ENCODE measurements at regions not wholly inside any gene's neighbourhood (a gene's known extent, or its start where the extent isn't known, plus 50 kb on each side); places are given as distances from the start of the nearest gene placed in this dataset.

GRCh38 chr9:86629530-86629929, 275.3 kb upstream of the TUT7 start:
- H3K27me3 Mint-ChIP-seq (ENCODE audit: low read depth in 3 of 3), result peaks cover 2 to 7% (median 6%) of the 10 kb centered on the region in 3 donors
- intact Hi-C loops (cut with micrococcal nuclease), result loop anchor here in 1 of 2 donors (10.0 kb wide), 1 partner anchor 65 kb away; no protein-coding TSS in a partner anchor
- H3K9ac ChIP-seq (ENCODE audit: insufficient read depth, low read length, poor library complexity, severe bottlenecking), result no peak overlapping the region
- H3K27ac Mint-ChIP-seq, result no peak overlapping the region
- no peak overlapping the region for H3K4me3 ChIP-seq (replicated peaks in 1 of 3; ENCODE audit: low read depth in 2 of 3, low read length in 3 of 3)
- TF ChIP-seq CTCF (IDR thresholded peaks at IDR 0.05), result no peak
- H3K4me3 Mint-ChIP-seq, result no peak overlapping the region
- no peaks in the 10 kb centered on the region for H3K36me3 Mint-ChIP-seq
- no peak overlapping the region for H3K27ac ChIP-seq (ENCODE audit: low read depth in 1 of 2, low read length in 2 of 2)
- H3K4me1 ChIP-seq (ENCODE audit: control insufficient read depth in 1 of 2, insufficient read depth in 2 of 2, low read length in 2 of 2), result no peaks in the 10 kb centered on the region
- H3K4me2 ChIP-seq (replicated peaks; ENCODE audit: extremely low read depth, low read length, poor library complexity, severe bottlenecking), result no peak overlapping the region
- DNase-seq, result no peak
- H3K4me1 Mint-ChIP-seq, result no peaks in the 10 kb centered on the region
- H3K79me2 ChIP-seq (ENCODE audit: insufficient read depth, low read length), result no peaks in the 10 kb centered on the region
- H2AFZ ChIP-seq (ENCODE audit: insufficient read depth, low read depth, low read length, poor library complexity, severe bottlenecking), result no peak overlapping the region
- peaks cover 0 to 4% (median 0%) of the 10 kb centered on the region in 7 donors for H3K9me3 Mint-ChIP-seq
- 100% methylated on average over 2 of the region's 3 CpGs for WGBS (ENCODE audit: insufficient coverage)
- H3K9me3 ChIP-seq (replicated peaks in 1 of 2; ENCODE audit: control insufficient read depth in 1 of 2, insufficient read depth in 1 of 2, low read length in 2 of 2), result no peaks in the 10 kb centered on the region
- no peaks in the 10 kb centered on the region for H4K20me1 ChIP-seq (ENCODE audit: insufficient read depth, low read length)
- H3K27me3 ChIP-seq (ENCODE audit: control insufficient read depth in 2 of 2, insufficient read depth in 2 of 2, low read length in 2 of 2), result no peaks in the 10 kb centered on the region
- H3K36me3 ChIP-seq (replicated peaks in 1 of 2; ENCODE audit: control insufficient read depth in 1 of 2, insufficient read depth in 2 of 2, low read length in 2 of 2), result no peaks in the 10 kb centered on the region

- H3K27me3 Mint-ChIP-seq (ENCODE audit: low read depth in 3 of 3), result peaks cover 3 to 7% (median 4%) of the 10 kb centered on the region in 3 donors
- H3K27ac Mint-ChIP-seq, result no peak overlapping the region
- Histone ChIP-seq H3K9me3 (replicated peaks in 1 of 2; ENCODE audit: control insufficient read depth in 1 of 2, insufficient read depth in 1 of 2, low read length in 2 of 2) (no peaks in the 10 kb centered on the region), H3K79me2 (ENCODE audit: insufficient read depth, low read length) (no peaks in the 10 kb centered on the region), H3K27ac (ENCODE audit: low read depth in 1 of 2, low read length in 2 of 2) (no peak overlapping the region), H3K27me3 (ENCODE audit: control insufficient read depth in 2 of 2, insufficient read depth in 2 of 2, low read length in 2 of 2) (no peaks in the 10 kb centered on the region), H3K9ac (ENCODE audit: insufficient read depth, low read length, poor library complexity, severe bottlenecking) (no peak overlapping the region), H3K4me3 (replicated peaks in 1 of 3; ENCODE audit: low read depth in 2 of 3, low read length in 3 of 3) (no peak overlapping the region), H3K4me1 (ENCODE audit: control insufficient read depth in 1 of 2, insufficient read depth in 2 of 2, low read length in 2 of 2) (no peaks in the 10 kb centered on the region), H3K36me3 (replicated peaks in 1 of 2; ENCODE audit: control insufficient read depth in 1 of 2, insufficient read depth in 2 of 2, low read length in 2 of 2) (no peaks in the 10 kb centered on the region), H2AFZ (ENCODE audit: insufficient read depth, low read depth, low read length, poor library complexity, severe bottlenecking) (no peak overlapping the region), H4K20me1 (ENCODE audit: insufficient read depth, low read length) (no peaks in the 10 kb centered on the region), H3K4me2 (replicated peaks; ENCODE audit: extremely low read depth, low read length, poor library complexity, severe bottlenecking) (no peak overlapping the region)
- no peak for TF ChIP-seq CTCF (IDR thresholded peaks at IDR 0.05)
- H3K4me1 Mint-ChIP-seq, result no peaks in the 10 kb centered on the region
- no peak for DNase-seq
- WGBS (ENCODE audit: insufficient coverage), result 88% methylated on average over 1 of the region's 5 CpGs
- H3K36me3 Mint-ChIP-seq, result no peaks in the 10 kb centered on the region
- H3K4me3 Mint-ChIP-seq, result no peak overlapping the region
- intact Hi-C loops (cut with micrococcal nuclease), result loop anchor here in 1 of 2 donors (10.0 kb wide), 1 partner anchor 62 kb away; no protein-coding TSS in a partner anchor
- peaks cover 0 to 5% (median 0%) of the 10 kb centered on the region in 7 donors for H3K9me3 Mint-ChIP-seq
These were observed 272.6 kb upstream of the TUT7 start for GRCh38 chr9:86626802-86627201.

Data from CD14-positive monocyte (primary cell).